ENCODE measurements at regions not wholly inside any gene's neighbourhood (a gene's known extent, or its start where the extent isn't known, plus 50 kb on each side); places are given as distances from the start of the nearest gene placed in this dataset.
"Not testable (repeated sequence)": the region's sequence is repeated elsewhere in the genome, so short reads cannot be mapped to it uniquely, and the experiment has no call there.

DNA sequence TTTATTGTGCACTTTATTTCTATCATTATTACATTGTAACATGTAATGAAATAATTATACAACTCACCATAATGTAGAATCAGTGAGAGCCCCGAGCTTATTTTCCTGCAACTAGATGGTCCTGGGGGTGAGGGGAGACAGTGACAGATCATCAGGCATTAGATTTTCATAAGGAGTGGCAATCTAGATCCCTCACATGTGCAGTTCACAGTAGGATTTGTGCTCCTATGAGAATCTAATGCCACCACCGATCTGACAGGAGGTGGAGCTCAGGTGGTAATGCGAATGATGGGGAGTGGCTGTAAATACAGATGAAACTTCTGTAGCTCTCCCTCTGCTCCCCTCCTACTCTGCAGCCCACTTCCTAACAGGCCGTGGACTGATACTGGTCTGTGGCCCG is 58.5 kb upstream of the SCAF4 start:
- TF ChIP-seq IRF3 (IDR thresholded peaks at IDR 0.05; ENCODE audit: low read depth, low read length); RAD21 (IDR thresholded peaks at IDR 0.05; ENCODE audit: low read length); RCOR1 (IDR thresholded peaks at IDR 0.05; ENCODE audit: low read length); YY1 (IDR thresholded peaks at IDR 0.05; ENCODE audit: low read depth); CTCF (IDR thresholded peaks at IDR 0.05); FOXJ3 (CRISPR knock-in tag; IDR thresholded peaks at IDR 0.05); FOSL2 (IDR thresholded peaks at IDR 0.05; ENCODE audit: borderline replicate concordance, low read depth); RFX5 (IDR thresholded peaks at IDR 0.05; ENCODE audit: low read length); JUND (IDR thresholded peaks at IDR 0.05); GABPA (IDR thresholded peaks at IDR 0.05; ENCODE audit: low read depth); NRF1 (IDR thresholded peaks at IDR 0.05; ENCODE audit: low read depth, low read length); ELF1 (IDR thresholded peaks at IDR 0.05): not testable (repeated sequence)
- TF ChIP-seq, protein P1, sequence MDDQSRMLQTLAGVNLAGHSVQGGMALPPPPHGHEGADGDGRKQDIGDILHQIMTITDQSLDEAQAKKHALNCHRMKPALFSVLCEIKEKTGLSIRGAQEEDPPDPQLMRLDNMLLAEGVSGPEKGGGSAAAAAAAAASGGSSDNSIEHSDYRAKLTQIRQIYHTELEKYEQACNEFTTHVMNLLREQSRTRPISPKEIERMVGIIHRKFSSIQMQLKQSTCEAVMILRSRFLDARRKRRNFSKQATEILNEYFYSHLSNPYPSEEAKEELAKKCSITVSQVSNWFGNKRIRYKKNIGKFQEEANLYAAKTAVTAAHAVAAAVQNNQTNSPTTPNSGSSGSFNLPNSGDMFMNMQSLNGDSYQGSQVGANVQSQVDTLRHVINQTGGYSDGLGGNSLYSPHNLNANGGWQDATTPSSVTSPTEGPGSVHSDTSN (IDR thresholded peaks at IDR 0.05) = not testable (repeated sequence)
